DMS53 treated with DMSO at 0.1 percent for 48 hours (cell line): ENCODE measurements at regions not wholly inside any gene's neighbourhood (a gene's known extent, or its start where the extent isn't known, plus 50 kb on each side); places are given as distances from the start of the nearest gene placed in this dataset.
A peak's percentile ranks its signal among the peaks of the same experiment; 100 is the strongest.

Experiments
- DNase-seq: peaks from one replicate; lab custom pipeline; 2025; ENCODE audit not compliant: unreplicated experiment; lab: John Stamatoyannopoulos, UW

DNA sequence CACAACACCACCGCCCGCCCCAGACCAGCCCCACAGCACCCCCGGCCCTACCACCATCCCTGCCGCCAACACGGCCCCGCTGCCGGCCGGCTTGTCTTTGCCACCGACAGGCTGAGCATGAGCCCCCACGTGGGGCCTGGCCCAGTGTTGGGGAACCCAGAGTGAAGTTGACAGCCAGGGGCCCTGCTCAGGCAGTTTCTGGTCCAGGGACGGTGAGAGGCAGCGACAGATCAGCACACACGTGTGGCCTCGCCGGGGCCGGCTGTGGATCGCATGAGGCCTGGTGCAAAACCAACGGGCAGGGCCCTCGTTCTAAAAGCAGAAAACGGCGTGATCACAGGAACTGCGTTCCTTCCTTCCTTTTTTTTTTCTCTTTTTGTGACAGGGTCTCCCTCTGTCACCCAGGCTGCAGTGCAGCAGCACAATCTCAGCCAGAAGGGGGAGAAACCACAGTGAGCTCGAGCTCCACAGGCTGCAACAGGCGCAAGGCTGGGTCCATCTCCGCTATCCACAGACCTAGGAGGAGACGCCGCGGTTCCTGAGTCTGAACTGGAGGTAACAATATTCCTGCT is 50.5 kb upstream of the FBRSL1 start:
- no peak for DNase-seq

DNA sequence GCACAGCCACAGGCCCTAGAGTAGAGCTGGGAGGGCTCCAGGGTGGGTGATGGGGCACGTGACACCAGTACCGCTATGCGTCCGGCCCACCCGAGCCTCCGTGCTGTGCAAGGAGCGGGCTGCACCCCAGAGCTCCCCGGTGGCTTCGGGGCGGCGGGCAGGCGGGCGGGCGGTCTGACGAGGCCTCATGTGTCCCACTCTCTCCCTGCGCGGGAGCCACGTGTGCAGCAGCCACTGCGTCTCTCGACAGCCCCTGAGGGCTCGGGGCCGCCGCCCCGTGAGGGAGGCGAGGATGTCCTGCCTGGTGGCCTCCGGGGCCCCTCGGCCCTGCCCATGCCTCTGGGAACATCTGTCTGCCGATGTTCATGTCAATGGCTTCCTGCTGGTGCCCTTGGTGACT is 51.2 kb upstream of the FBRSL1 start:
- no peak for DNase-seq

DNA sequence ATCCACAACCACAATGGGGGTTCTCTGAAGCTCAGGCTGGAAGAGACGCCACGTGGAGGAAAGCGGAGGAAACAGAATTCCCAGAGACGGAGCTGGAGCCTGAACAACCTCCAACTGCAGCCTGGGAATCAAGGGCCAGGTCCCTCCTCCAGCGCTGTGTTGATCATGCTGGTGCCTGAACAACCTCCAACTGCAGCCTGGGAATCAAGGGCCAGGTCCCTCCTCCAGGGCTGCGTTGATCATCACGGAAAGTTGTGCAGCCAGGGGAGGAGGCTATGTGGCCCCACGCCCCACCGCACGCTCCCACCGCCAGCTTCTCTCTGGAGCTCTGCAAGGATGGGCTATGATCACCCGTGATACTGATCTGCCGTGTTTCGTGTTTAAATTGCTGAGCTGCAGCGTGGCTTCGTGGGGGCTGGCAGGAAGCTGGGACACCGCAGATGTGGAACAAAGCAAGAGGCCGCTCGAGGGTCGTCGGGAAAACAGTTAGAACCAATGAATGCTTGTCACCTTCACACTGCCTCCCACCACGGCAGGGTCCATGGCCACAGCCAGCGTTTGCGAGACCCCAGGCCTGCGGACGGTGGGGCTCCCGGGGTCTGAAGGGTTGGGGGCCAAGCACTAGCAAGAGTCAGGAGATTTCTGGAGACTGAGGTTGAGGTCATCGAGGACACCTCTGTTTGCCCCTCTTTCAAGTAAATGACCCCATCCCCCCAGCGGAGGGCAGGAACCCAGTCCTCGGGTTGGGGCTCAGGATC is 51.8 kb upstream of the FBRSL1 start:
- no peak for DNase-seq

DNA sequence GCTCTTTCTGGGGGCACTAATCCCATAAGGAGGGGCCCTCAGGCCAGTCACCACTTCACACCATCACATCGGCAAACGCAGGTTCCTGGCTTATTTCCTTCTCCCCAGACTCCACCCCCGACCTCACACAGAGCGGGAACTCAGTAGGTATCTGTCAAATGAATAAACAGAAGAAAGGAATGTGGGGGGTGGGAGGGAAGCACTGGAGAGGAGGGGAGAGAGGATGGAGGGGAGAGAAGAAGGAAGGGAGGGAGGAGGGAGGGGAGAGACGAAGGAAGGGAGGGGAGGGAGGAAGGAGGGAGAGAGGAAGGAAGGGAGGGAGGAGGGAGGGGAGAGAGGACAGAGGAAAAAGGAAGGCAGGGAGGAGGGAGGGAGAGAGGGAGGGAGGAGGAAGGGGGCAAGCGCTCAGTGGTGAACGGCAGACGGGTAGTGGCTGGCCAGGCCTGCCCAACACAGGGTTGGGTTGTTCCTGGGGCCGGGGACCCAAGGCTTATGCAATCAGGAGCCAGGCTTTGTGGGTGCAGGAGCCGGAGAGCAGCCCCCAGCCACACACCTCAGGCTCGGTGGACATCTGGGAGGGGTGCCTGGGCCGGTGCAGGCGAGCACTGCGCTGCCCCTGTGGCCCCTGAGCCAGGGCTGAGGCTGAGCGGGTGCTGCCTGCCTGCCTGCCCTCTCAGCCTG is 52.6 kb upstream of the FBRSL1 start:
- no peak for DNase-seq

DNA sequence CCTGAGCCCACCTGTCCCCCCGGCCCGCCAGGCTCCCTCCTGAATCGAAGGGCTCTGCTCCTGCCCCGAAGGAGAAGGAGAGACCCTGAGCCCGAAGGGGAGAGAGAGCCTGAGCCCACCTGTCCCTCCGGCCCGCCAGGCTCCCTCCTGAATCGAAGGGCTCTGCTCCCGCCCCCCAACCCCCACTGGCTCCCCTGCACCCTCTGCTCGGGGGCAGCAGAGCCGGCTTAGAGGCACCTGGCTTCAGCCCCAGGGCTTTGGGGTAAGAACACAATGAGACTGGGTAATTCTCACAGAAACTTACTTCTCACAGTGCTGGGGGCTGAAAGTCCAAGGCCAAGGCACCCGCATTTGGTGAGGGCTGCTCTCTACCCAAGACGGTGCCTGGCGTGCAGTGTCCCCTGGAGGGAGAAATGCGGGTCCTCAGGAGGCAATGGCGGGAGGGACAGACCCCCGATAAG is 53.1 kb upstream of the FBRSL1 start:
- no peak for DNase-seq

DNA sequence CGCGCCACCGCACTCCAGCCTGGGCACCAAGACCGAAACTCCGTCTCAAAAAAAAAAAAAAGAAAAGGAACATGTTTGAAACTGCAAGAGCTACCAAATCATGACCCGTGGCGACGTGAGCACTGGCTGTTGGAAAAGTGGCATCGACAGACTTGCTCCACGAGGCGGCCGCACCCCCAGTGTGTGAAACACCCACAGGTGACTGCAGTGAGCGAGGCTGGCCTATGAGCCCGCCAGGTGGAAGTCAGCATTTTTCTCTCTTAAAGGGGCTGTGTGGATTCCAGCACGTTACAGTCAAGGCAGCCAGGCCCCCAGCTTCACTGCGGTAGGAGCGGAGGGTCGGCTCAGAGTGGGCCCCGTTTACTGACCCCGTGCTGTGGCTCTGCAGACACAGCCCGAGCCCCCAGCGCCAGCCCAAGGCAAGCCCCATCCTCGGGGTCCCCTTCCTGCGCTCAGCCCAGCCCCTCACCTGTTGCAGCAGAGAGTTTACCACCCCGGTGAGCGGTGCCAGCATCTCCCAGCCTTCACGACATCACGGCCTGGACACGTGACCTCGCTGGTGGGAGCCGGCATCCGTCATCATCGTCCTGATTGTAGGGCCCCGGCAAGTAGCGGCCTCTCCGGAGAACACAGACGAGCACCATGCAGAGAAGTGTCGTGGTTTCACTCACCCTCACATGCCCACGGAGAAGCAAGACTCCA is 54.3 kb upstream of the FBRSL1 start:
- DNase-seq, result no peak

DNA sequence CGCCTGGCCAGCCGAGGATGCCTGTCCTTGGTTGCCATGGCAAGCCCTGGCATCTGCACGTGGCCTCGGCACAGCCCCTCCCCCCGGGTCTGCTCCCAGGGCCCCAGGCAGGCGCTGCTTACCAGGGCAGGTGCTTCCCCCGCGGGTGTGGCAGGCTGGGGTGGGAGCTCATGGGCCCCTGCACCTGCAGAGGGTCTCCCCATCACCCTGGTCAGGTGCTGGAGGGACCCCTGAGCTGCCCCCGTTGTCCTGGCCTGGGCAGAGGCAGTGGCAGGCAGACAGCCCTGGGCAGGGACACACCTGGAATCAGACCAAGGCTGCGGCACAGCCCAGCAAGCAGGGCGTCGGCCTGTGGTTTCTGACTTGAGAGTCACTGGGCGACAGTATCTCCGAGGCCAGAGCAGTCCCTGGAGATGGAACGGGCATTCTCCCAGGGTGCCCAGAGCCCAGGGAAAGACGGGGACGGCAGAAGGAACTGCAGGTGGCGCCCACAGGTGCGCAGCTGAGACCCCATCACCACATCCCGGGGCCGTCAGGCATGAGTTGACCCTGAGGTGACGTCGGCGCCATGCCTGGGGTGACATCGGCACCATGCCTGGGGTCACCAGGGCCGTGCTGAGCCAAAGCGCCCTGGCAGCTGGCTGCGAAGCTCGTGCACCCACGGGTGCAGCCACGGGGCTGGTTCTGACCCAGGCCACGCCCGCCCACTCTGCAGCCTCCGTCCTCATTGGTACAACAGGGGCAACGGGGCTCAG is 56.1 kb upstream of the FBRSL1 start:
- no peak for DNase-seq

DNA sequence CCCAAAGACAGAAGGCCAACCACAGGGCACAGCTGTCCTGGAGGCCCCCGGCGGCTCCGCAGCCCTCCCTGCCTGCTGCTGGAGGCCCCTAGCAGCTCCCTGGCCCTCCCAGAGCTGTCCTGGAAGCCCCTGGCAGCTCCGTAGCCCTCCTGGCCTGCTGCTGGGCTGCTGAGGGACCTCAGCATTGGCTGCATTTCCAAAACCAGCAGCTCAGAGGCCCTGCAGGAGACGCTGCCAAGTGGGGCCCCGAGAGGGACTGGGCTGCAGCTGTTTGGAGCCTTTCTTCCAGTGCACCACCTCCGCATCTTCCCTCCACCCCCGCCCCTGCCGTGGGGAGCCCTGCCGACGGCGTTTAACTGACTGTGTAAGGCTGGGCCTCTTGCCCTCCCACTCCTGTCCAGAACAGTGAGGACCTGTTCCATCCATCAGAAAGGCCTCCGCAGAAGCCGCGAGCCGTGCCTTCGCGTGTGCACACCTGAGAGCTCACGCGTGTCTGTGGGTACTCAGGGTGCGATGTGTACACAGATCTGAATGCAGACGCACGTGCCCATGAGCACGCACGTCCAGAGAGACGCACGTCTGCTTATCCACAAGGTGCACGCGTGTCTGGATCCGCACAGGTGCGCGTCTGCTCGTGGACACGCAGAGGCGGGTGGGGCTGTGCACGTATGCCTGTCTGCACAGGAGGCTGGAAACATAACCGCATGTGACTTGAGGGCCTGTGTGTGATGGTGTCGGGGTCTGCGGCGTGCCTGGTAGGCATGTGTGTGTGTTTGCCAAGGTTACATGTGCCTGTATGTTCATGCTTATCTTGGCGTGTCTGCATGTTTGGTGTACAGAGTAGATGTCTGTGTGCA is 57.0 kb upstream of the FBRSL1 start:
- DNase-seq, result no peak

DNA sequence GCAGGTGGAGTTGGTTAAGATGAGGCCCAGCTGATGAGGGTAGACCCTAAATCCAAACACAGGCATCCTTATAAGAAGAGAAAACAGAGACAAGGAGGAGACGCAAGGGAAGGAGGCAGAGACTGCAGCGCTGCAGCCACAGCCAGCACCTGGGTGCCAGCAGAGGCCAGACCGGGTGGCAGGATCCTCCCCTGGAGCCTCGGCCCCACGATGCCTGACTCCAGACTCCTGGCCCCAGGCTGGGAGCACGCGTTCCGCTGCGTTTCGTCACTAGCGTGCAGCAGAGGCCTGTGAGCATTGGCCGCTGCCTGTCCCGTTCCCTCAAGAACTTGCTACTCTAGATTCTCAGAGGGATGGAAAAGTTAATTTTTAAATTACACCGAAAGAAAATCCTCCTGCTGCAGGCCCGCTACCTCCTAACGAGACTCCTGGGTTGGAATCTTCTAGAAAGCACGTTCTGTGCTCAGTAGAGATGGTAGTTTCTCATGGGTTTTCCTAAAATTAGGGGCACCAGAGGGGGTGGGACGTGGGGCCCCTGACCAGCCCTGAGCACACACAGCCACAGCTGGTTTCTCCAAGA is 57.7 kb upstream of the FBRSL1 start:
- DNase-seq, result no peak

DNA sequence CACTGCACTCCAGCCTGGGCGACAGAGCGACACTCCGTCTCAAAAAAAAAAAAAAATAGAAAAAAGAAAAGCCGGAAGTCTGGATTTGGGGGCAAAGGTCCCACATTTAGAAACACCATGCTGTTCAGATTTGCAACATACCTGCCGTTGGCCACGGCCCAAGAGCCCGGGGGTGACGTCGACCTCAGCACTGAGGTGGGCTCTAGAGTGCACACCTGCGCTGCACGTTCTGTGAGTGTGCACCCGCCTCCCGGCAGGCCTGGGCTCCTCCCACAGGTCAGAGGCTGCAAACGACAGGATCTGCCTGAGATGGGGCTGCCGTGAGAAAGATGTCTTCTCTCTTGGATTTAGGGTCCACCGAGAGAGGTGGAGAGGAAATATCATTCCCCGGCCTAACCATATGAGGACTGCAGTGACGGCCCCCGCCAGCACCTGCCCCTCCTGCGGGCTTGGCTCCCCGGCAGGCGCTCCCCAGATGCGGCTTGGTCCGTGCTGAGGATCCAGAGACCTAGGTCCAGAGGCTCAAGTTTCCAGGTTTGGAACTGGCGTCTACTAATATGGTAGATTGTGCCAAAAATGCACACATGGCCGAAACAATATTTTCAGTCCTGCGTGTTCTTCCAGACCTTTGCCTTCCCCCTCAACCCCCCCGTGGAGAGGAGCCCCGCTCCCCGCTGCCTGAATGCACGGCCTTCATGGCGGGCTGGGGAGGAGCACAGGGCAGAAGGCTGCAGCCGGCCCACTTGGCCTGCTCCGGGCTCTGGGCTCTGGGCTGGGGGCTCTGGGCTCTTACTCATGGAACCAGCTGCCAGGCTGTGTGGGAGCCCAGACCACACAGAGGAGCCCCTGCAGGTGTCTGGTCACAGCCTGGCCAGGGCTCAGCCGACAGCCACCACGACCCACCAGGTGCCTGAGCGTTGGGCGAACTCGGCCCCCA is 58.8 kb upstream of the FBRSL1 start:
- DNase-seq, result no peak

DNA sequence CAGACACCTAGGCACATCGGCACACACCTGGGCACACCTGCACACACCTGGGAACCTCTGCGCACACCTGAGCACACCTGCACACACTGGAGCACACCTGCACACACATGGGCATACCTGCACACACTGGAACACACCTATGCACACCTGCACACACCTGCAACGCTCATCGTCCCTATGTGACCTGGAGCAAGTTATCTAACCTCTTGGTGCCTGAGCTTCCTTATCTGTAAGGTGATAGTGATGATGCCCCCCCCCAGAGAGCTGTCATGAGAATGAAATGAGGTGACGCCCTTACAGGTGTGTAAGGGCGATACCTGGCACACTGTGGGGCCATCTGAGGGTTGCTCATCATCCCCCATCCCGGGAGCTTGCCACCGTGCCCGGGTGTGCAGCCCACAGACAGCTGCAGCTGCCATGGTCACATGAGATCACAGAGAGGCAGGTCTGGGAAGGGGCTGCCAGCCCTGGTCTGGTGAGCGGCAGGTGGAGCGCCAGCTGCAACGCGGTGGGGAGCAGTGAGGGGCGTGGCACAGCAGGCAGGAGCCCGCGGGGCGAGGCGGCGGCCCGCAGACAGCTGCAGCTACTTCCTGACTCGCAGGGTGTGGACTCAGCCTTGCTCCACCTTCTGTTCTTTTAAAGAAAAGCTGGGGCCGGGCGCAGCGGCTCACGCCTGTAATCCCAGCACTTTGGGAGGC is 59.9 kb upstream of the FBRSL1 start:
- DNase-seq, result peak; percentile 59

DNA sequence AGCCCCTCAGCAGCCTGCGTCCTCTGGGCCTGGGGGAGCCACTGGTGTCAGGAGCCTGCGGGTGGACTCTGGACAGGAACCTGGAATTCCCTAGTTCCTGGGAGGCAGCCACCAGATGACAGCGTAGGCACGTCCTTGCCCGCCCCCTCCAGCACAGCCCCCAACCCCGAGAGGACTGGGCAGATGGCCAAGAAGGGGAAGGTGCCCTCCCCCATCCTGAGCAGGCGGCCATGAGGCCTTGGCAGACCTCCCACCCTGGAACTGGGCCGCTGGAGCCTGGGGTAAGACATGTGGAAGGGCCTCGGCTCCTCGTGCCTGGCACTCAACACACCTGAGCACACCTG is 60.4 kb upstream of the FBRSL1 start:
- DNase-seq, result no peak

DNA sequence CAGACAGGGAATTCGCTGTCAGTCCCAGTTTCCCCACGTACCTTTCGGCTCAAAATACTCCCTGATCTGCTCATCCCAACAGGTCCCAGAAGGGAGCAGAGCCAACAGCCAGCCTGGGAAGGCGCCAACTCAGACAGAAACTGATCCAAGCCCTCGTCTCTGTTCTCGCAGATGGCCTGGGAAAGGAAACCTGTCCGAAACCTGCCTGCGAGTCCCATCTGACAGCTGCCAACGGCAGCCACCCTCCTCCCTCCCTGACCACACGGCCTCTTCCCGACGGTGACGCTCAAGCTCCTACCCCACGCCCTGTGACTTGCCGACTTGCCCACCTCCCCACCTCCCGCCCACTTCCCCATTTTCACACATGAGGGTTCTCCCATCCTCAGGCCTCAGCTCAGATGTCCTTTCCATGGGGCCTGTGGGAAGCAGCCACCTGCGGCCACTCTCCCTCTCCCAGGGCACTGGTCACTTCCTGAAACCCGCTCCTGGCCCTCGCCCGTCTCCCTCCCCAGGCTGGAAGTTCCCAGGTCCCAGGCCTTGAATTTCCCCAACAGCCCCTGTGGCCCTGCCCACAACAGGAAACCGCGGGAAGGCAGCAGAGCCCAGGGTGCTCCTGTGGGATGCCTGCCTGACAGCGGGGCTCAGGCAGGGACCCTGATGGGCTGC is 60.9 kb upstream of the FBRSL1 start:
- peak; percentile 21 for DNase-seq

DNA sequence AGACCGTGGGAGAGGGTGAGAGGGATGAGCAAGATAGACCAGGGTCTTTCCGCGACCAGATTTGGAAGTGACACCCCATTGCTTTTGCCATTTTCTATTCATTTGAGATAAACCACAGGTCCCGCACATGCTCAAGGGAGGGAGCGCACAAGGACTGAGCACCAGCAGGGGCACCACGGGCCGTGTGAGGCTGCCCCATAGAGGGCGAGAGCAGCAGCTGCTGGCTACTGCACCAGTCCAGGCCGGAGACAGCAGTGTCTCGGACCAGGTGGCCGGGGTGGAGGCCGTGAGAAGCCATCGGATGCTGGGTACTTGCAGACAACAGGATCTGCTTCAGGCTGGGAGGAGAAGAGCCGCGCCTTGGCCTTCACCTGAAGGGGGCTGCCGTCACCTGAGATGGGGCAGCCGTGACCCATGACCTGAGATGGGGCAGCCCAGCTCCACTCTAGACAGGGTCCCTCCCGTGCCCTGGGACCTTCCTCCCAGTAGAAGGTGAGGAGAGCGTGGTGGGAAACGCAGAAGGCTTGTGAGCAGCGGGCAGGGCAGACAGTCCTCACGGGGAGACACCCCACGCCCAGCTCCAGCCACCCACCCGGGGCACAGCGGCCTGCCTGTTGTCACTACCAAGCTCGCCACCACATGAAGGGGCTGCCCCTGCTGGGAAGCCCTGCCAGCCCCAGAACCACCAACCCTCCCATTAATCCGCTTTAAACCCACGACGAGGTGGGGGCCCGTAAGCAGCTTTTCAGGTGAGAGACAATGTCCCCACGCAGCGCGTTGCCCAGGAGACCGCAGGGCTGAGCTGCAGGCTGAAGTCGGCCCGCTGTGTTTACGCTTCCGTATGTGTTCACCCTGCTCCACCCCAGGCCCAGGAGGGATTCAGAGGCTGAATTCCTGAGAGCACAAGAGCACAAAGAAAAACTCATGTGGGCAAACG is 61.7 kb upstream of the FBRSL1 start:
- DNase-seq, result no peak

DNA sequence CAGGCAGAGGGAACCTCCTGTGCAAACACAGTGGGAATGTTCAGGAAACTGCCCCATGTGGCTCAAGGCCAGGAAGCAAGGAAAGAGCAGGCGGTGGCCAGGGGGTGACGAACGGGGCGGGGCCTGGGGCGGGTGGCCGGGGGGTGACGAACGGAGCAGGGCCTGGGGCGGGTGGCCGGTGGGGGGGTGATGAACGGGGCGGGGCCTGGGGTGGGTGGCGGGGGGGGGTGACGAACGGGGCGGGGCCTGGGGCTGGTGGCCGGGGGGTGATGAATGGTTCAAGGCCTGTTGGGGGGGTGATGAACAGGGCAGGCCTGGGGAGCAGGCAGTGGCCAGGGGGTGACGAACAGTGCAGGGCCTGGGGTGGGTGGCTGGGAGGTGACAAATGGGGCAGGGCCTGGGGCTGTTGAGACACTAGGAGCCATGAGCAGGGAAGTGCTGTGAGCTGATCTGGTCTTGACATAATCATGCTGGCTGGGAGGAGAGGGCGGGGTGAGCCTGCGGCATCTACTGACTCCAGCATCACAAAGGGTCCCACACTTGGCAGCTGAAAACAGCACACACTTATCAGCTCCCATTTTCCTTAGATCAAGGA is 62.7 kb upstream of the FBRSL1 start:
- no peak for DNase-seq
